ENCODE measurements at regions not wholly inside any gene's neighbourhood (a gene's known extent, or its start where the extent isn't known, plus 50 kb on each side); places are given as distances from the start of the nearest gene placed in this dataset.

DNA sequence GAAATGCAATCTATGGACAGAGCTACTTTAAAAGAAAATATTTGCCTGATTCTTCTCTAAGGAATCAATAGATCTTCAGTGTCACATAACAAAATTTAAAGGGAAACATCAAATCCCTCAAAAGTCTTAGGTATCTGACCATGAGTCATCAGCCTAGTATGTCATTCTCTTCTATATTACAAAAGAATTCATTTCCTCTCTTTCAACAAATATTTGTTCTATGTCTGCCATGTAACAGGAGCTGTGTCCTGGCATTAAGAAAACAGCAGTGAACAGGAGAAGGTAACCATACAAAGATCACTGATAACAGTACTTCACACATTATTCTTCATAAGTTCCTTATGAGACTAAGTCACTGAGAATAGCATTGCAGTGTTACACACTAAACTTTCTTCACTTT lies 243.6 kb upstream of the DKK2 start:
- TF ChIP-seq, protein P1, sequence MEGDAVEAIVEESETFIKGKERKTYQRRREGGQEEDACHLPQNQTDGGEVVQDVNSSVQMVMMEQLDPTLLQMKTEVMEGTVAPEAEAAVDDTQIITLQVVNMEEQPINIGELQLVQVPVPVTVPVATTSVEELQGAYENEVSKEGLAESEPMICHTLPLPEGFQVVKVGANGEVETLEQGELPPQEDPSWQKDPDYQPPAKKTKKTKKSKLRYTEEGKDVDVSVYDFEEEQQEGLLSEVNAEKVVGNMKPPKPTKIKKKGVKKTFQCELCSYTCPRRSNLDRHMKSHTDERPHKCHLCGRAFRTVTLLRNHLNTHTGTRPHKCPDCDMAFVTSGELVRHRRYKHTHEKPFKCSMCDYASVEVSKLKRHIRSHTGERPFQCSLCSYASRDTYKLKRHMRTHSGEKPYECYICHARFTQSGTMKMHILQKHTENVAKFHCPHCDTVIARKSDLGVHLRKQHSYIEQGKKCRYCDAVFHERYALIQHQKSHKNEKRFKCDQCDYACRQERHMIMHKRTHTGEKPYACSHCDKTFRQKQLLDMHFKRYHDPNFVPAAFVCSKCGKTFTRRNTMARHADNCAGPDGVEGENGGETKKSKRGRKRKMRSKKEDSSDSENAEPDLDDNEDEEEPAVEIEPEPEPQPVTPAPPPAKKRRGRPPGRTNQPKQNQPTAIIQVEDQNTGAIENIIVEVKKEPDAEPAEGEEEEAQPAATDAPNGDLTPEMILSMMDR (IDR thresholded peaks at IDR 0.05; ENCODE audit: low read depth, low read length, poor library complexity, severe bottlenecking), result no peak
- TF ChIP-seq EZH2phosphoT487 (IDR thresholded peaks at IDR 0.05; ENCODE audit: borderline replicate concordance, low read length), result no peak

All from DOHH2 (cell line).